GM21576 (cell line): ENCODE measurements at regions not wholly inside any gene's neighbourhood (a gene's known extent, or its start where the extent isn't known, plus 50 kb on each side); places are given as distances from the start of the nearest gene placed in this dataset.
"Not testable (repeated sequence)": the region's sequence is repeated elsewhere in the genome, so short reads cannot be mapped to it uniquely, and the experiment has no call there.

Experiments used
- ATAC-seq: cut with Tn5 transposase; IDR thresholded peaks from one replicate; pipeline ENCODE4 v1.9.1; 2021; ENCODE audit warnings: mild to moderate bottlenecking, moderate library complexity; ENCODE audit not compliant: unreplicated experiment

GRCh38 chr10:130261306-130261705 is 125.1 kb downstream of the GLRX3 start:
- ATAC-seq = no peak

- ATAC-seq = no peak
Observed at GRCh38 chr10:130261766-130262165, 125.6 kb downstream of the GLRX3 start.

- ATAC-seq = no peak
Observed at GRCh38 chr10:130263289-130263688, 127.1 kb downstream of the GLRX3 start.

- ATAC-seq = no peak
Observed at GRCh38 chr10:130265542-130265941, 129.4 kb downstream of the GLRX3 start.

DNA sequence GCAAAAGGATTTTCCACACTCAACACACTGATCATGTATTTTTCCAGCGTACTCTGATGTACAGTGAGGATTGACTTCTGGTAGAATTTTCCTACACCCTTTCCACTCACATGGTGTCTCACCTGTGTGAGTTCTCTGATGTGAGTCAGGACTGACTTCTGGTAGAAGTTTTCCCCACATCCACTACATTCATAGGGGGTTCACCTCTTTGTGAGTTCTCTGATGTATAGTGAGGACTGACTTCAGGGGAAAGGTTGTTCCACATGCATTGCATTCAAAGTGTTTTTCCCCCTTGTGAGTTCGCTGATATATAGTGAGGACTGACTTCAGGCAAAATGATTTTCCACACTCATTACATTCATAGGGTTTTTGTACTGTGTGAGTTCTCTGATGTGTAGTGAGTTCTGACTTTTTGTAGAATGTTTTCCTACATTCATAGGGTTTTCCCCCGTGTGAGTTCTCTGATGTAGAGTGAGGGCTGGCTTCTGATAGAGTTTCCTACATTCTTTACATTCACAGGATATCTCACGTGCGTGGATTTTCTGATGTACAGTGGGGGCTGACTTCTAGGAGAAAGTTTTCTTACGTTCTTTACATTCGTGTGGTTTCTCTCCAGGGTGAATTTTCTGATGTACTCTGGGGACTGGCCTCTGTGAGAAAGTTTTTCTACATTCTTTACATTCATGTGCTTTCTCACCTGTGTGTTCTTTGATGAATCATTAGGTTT is 146.5 kb downstream of the GLRX3 start:
- no peak for ATAC-seq

GRCh38 chr10:130283219-130283545 is 147.0 kb downstream of the GLRX3 start:
- ATAC-seq = no peak

- not testable (repeated sequence) for ATAC-seq
Observed at GRCh38 chr10:130295761-130296160, 159.6 kb downstream of the GLRX3 start.

DNA sequence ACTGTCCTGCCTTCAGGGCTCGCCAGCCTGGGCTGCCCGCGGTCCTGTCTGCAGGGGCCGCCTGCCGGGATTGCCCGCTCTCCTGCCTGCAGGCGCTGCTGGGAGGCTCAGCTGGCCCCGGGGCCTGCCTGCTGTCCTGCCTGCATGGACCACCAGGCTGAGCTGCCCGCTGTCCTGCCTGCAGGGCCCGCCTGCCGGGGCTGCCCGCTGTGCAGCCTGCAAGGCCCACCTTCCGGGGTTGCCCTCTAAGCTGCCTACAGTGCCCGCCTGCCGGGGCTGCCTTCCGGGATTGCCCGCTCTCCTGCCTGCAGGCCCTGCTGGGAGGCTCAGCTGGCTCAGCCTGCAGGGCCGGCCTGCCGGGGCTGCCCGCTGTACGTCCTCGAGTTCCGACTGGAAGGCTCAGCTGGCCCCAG is 164.4 kb downstream of the GLRX3 start:
- ATAC-seq = peak; percentile 38

DNA sequence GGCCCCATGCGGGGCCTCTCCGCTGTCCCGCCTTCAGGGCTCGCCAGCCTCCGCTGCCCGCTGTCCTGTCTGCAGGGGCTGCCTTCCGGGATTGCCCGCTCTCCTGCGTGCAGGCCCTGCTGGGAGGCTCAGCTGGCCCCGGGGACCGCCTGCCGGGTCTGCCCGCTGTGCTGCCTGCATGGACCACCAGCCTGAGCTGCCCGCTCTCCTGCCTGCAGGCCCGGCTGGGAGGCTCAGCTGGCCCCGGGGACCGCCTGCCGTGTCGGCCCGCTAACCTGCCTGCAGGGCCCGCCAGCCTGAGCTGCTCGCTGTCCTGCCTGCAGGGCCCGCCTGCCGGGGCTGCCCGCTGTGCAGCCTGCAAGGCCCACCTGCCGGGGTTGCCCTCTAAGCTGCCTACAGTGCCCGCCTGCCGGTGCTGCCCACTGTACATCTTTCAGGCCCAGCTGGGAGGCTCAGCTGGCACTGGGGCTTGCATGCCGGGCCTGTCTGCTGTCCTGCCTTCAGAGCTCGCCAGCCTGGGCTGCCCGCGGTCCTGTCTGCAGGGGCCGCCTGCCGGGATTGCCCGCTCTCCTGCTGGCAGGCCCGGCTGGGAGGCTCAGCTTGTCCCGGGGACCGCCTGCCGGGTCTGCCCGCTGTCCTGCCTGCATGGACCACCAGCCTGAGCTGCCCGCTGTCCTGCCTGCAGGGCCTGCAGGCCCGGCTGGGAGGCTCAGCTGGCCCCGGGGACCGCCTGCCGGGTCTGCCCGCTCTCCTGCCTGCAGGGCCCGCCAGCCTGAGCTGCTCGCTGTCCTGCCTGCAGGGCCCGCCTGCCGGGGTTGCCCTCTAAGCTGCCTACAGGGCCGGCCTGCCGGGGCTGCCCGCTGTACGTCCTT is 165.1 kb downstream of the GLRX3 start:
- peak; percentile 51 for ATAC-seq

DNA sequence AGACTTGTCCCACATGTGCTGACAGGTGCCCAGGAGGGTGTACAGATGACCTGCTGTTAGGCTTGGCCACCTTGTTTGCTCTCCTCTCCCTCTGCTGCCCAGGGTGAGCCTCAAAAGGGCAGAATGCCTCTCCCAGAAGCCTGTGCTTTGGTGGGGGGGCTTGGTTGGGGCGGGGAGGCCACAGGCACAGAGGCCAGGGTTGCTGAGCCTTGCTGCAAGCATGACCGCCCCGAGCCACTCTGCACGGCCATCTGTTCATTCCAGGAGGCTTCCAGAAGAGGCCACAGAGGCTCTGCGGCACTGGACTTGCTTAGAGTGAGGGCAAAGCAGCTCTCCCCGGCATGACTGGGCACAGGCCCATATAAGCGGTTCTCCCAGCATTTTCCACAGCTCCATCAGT is 190.8 kb downstream of the GLRX3 start:
- ATAC-seq = no peak

DNA sequence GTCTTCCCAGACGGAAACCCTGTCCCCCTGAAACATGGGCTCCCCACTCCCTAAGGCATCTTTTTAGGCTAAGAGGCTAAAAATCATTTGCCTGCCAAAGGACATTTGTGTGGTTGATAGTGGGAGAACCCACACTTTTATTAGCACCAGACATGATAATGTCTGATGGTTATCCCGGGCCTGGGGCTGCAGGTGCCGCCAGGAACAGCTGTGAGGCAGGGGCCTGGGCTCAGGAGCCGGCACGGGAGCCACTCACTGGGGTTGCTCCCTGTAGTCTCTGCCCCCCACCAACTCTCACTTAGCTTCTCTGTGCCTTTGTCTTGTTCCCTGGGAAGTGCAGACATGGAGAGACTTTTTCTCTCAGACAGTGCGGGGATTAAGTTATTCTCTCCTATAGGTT is 193.6 kb downstream of the GLRX3 start:
- ATAC-seq = no peak

DNA sequence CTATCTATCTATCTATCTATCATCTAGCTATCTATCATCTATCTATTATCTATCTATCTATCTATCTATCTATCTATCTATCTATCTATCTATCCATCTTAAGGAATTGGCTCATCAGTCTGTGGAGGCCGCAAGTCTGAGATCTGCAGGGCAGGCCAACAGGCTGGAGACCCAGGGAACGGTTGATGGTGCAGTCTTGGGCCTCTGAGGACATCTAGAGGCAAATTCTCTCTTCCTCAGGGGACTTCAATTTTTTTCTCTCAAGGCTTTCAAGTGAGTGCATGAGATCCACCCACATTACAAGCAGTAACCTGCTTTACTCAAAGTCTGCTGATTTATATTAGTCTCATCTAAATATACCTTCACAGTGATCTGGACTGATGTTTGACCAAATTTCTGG is 197.0 kb downstream of the GLRX3 start:
- ATAC-seq = no peak

- ATAC-seq = no peak
Observed at GRCh38 chr10:130335336-130335735, 199.1 kb downstream of the GLRX3 start.

DNA sequence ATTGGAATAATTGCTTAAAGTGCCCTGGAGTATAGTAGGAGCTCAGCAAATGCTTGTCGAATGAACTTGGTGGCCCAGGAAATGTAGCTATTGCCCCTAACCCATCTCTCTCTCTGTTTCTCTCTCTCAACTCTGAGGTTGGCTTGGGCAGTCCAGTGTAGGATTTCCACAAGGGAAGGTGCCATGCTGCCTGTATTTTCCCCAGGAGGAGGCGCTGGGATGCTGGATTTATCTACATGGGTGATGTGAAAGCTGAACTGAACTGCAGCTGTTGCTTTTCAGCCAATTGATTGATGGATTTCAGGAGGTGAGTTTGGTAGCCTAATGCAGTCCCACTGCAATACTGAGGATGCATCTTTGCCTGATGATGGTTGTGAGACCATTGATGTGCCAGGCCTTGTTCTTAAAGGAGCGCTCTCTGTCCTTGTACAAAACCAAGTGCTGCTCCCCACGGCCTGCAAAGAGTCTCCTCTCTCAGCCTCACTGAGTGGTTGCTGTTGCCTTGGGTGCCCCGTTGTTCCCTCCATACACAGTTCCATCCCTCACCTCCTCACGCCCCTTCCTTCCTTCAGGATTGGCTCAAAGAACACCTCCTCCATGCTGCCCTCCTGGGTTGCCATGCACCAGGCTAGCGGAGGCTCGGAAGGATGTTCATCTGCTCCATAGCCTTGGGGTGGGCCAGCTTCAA is 200.6 kb downstream of the GLRX3 start:
- ATAC-seq = no peak

GRCh38 chr10:130337305-130337640 is 201.1 kb downstream of the GLRX3 start:
- no peak for ATAC-seq

GRCh38 chr10:130337696-130338635 is 201.8 kb downstream of the GLRX3 start:
- no peak for ATAC-seq

GRCh38 chr10:130338636-130339024 is 202.4 kb downstream of the GLRX3 start:
- no peak for ATAC-seq

DNA sequence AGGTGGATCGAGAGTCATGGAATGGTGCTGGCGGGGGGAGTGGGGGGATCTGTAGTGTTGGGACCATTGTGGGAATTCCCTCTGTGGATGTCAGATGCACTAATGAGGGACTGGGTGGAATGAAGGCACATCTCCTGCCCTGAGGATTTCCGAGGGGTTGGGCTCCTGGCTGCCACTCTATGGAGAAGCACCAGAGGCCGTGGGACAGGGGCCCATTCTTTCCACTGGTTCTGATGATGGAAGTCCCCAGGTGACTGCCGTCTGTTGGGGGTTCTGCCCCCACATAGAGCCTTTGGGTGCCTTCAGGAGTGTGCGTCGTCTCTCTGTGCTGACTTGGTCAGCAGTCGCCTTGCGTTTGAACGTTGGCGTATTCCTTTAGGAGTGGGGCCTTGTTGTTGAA is 202.9 kb downstream of the GLRX3 start:
- no peak for ATAC-seq

DNA sequence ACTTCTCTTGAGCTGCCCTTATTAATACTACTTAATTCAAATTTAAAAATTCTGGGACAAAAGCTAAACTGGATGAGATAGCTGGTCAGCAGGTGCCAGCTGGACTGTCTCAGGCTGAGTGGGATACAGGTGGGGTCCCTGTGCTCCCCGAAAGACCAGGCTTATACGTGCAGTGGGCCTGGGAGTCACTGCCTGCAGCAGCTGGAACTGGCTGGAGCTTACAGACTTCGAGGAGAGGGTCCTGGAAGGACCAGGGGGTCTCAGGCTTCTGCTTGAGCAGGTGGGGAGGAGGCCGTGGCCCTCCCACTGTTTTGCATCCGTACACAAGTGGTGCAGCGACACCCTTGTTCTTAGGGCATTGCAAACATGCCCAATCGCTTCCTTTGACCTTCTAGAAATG is 203.7 kb downstream of the GLRX3 start:
- no peak for ATAC-seq

DNA sequence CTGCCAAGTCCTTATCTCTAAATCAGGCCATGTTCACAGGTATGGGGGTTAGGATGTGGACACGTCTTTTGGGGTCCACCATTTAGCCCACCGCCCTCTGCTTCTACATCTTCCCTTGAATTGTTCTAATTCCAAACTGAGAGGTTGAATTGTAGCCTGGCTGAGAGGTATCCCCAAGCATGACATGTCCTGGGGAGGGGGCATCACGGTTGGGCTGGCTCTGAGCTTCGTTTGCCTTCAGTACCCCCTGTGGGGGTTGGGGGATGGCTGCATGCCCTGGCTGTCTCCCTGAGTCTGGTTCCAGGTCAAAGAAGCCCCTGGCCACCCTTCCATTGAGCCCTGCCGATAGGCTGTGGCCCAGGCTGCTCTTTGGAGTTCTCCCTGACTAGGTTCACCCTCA is 204.6 kb downstream of the GLRX3 start:
- no peak for ATAC-seq

GRCh38 chr10:130341356-130341755 is 205.2 kb downstream of the GLRX3 start:
- no peak for ATAC-seq
